Left forelimb (tissue), 1 donor: ENCODE measurements at regions not wholly inside any gene's neighbourhood (a gene's known extent, or its start where the extent isn't known, plus 50 kb on each side); places are given as distances from the start of the nearest gene placed in this dataset.
"Not testable (repeated sequence)": the region's sequence is repeated elsewhere in the genome, so short reads cannot be mapped to it uniquely, and the experiment has no call there.

Experiments
- DNase-seq: peaks from one replicate; pipeline ENCODE4 v3.0.0-alpha.2; 2018; ENCODE audit warnings: low spot score

- no peak for DNase-seq
Measured at GRCh38 chr6:25124216-25124715, 154.9 kb upstream of the CARMIL1 start.

- DNase-seq = no peak
Measured at GRCh38 chr6:25125736-25126135, 153.4 kb upstream of the CARMIL1 start.

- DNase-seq = no peak
Measured at GRCh38 chr6:25127076-25127837, 151.9 kb upstream of the CARMIL1 start.

GRCh38 chr6:25130518-25130917 is 148.7 kb upstream of the CARMIL1 start:
- no peak for DNase-seq

- no peak for DNase-seq
Measured at GRCh38 chr6:25132934-25133333, 146.2 kb upstream of the CARMIL1 start.

- DNase-seq = no peak
Measured at GRCh38 chr6:25133568-25133967, 145.6 kb upstream of the CARMIL1 start.

GRCh38 chr6:25136854-25137253 is 142.3 kb upstream of the CARMIL1 start:
- no peak for DNase-seq

- no peak for DNase-seq
Measured at GRCh38 chr6:25137480-25137879, 141.7 kb upstream of the CARMIL1 start.

GRCh38 chr6:25137916-25138232 is 141.3 kb upstream of the CARMIL1 start:
- DNase-seq = no peak

GRCh38 chr6:25138233-25138933 is 140.8 kb upstream of the CARMIL1 start:
- no peak for DNase-seq

GRCh38 chr6:25138934-25139415 is 140.2 kb upstream of the CARMIL1 start:
- DNase-seq = no peak

- not testable (repeated sequence) for DNase-seq
Measured at GRCh38 chr6:25139608-25140007, 139.6 kb upstream of the CARMIL1 start.

- no peak for DNase-seq
Measured at GRCh38 chr6:25142506-25142905, 136.7 kb upstream of the CARMIL1 start.

- no peak for DNase-seq
Measured at GRCh38 chr6:25144919-25145318, 134.3 kb upstream of the CARMIL1 start.

GRCh38 chr6:25147223-25147622 is 132.0 kb upstream of the CARMIL1 start:
- no peak for DNase-seq

GRCh38 chr6:25150031-25150430 is 129.1 kb upstream of the CARMIL1 start:
- no peak for DNase-seq

GRCh38 chr6:25150863-25151262 is 128.3 kb upstream of the CARMIL1 start:
- DNase-seq = no peak

- DNase-seq = no peak
Measured at GRCh38 chr6:25153079-25153478, 126.1 kb upstream of the CARMIL1 start.

GRCh38 chr6:25154034-25154596 is 125.1 kb upstream of the CARMIL1 start:
- DNase-seq = no peak

GRCh38 chr6:25155211-25155610 is 124.0 kb upstream of the CARMIL1 start:
- no peak for DNase-seq

GRCh38 chr6:25156123-25156522 is 123.1 kb upstream of the CARMIL1 start:
- DNase-seq = no peak

- DNase-seq = no peak
Measured at GRCh38 chr6:25157183-25157582, 122.0 kb upstream of the CARMIL1 start.

- DNase-seq = no peak
Measured at GRCh38 chr6:25157842-25158241, 121.3 kb upstream of the CARMIL1 start.
